SK-N-MC (cell line): ENCODE measurements at regions not wholly inside any gene's neighbourhood (a gene's known extent, or its start where the extent isn't known, plus 50 kb on each side); places are given as distances from the start of the nearest gene placed in this dataset.

Experiments used
- EZH2 ChIP-seq: fragments of 200-600 bp; sonication (generic); IDR thresholded peaks from one replicate; pipeline ENCODE4 v1.6.1; 2017; ENCODE audit warnings: antibody characterized with exemption
- POLR2AphosphoS5 ChIP-seq: IDR thresholded peaks from 2 replicates; pipeline ENCODE4 v1.6.1; 2012; ENCODE audit warnings: mild to moderate bottlenecking, low read depth, low read length, borderline replicate concordance

- no peak for TF ChIP-seq POLR2AphosphoS5
- no peak for TF ChIP-seq EZH2
Observed at GRCh38 chr3:80114694-80115093, 346.9 kb upstream of the ROBO1 start.
